OCI-LY7 (cell line): ENCODE measurements at regions not wholly inside any gene's neighbourhood (a gene's known extent, or its start where the extent isn't known, plus 50 kb on each side); places are given as distances from the start of the nearest gene placed in this dataset.
"Not testable (repeated sequence)": the region's sequence is repeated elsewhere in the genome, so short reads cannot be mapped to it uniquely, and the experiment has no call there.

Experiments used
- BruUV-seq: library from RNA; stranded (reverse); fragments of 400-500 nt; replicated peaks from 2 replicates; lab custom pipeline; 2021; lab: Mats Ljungman, UMichigan
- CTCF ChIA-PET: fragments of 300-600 bp; sonication (Branson Sonifier 250); formaldehyde crosslinking; loops from one replicate; lab custom pipeline; 2022; ENCODE audit warnings: antibody characterized with exemption; ENCODE audit not compliant: unreplicated experiment; lab: Charles Lee
- POLR2A ChIA-PET: fragments of 300-600 bp; sonication (Branson Sonifier 250); formaldehyde crosslinking; loops from one replicate; lab custom pipeline; 2022; ENCODE audit warnings: antibody characterized with exemption; lab: Charles Lee
- DNase-seq: peaks from one replicate; pipeline ENCODE4 v3.0.0-alpha.2; 2015; ENCODE audit warnings: low spot score
- H2AFZ ChIP-seq: fragments of 200-600 bp; sonication (generic), shearing (Covaris generic); 2 replicates; pipeline ENCODE4 v1.6.1; 2014; ENCODE audit warnings: mild to moderate bottlenecking, antibody characterized with exemption, low read length, moderate library complexity
- H3K27ac ChIP-seq: fragments of 200-600 bp; sonication (generic); 2 replicates; pipeline ENCODE4 v1.5.1; 2014; ENCODE audit warnings: mixed run types, low read depth, mild to moderate bottlenecking, moderate library complexity, low read length, inconsistent platforms; ENCODE audit not compliant: poor library complexity, severe bottlenecking
- H3K36me3 ChIP-seq: fragments of 200-600 bp; sonication (generic); 2 replicates; pipeline ENCODE4 v1.6.1; 2014; ENCODE audit warnings: mild to moderate bottlenecking, antibody characterized with exemption, low read length, moderate library complexity, mixed read lengths; ENCODE audit not compliant: insufficient read depth
- H3K4me1 ChIP-seq: fragments of 200-600 bp; sonication (generic); 2 replicates; pipeline ENCODE4 v1.5.1; 2014; ENCODE audit warnings: mild to moderate bottlenecking, low read length; ENCODE audit not compliant: insufficient read depth, poor library complexity, severe bottlenecking
- H3K4me2 ChIP-seq: fragments of 200-600 bp; sonication (generic); 2 replicates; pipeline ENCODE4 v1.6.1; 2014; ENCODE audit warnings: mild to moderate bottlenecking, low read length
- H3K4me3 ChIP-seq: fragments of 200-600 bp; sonication (generic); 2 replicates; pipeline ENCODE4 v1.5.1; 2014; ENCODE audit warnings: mild to moderate bottlenecking, low read depth, low read length; ENCODE audit not compliant: poor library complexity, severe bottlenecking
- H3K79me2 ChIP-seq: fragments of 200-600 bp; sonication (generic); 2 replicates; pipeline ENCODE4 v1.6.1; 2016; ENCODE audit warnings: low read depth, mild to moderate bottlenecking, low read length, moderate library complexity, mixed read lengths; ENCODE audit not compliant: insufficient read depth
- H3K9me2 ChIP-seq: fragments of 200-600 bp; sonication (generic); 2 replicates; pipeline ENCODE4 v1.6.1; 2016; ENCODE audit warnings: mild to moderate bottlenecking, low read length, mixed read lengths; ENCODE audit not compliant: insufficient read depth
- H3K9me3 ChIP-seq: fragments of 200-600 bp; sonication (generic); 2 replicates; pipeline ENCODE4 v1.6.1; 2014; ENCODE audit warnings: mild to moderate bottlenecking, mixed run types, low read length, mixed read lengths
- H4K20me1 ChIP-seq: fragments of 200-600 bp; sonication (generic); 2 replicates; pipeline ENCODE4 v1.6.1; 2014; ENCODE audit warnings: mild to moderate bottlenecking, antibody characterized with exemption, low read length, moderate library complexity, mixed read lengths; ENCODE audit not compliant: insufficient read depth
- CTCF ChIP-seq: fragments of 200-600 bp; sonication (generic); conservative IDR thresholded peaks from 2 replicates; pipeline ENCODE4 v1.5.1; 2014; ENCODE audit warnings: mild to moderate bottlenecking, antibody characterized with exemption, low read length, moderate library complexity, mixed read lengths
- EZH2phosphoT487 ChIP-seq: fragments of 200-600 bp; sonication (generic); IDR thresholded peaks from 2 replicates; pipeline ENCODE4 v1.6.1; 2018; ENCODE audit warnings: low read depth, borderline replicate concordance, mild to moderate bottlenecking, mixed run types, antibody characterized with exemption, low read length, moderate library complexity, mixed read lengths
- intact Hi-C: fragments of 100-400 bp; cut with micrococcal nuclease; formaldehyde crosslinking; loops from one replicate; pipeline ENCODE4 v1.10.0; 2022; ENCODE audit not compliant: unreplicated experiment

- H3K4me3 ChIP-seq = no peak overlapping the region
- no peaks in the 10 kb centered on the region for H3K79me2 ChIP-seq
- no peaks in the 10 kb centered on the region for H3K9me2 ChIP-seq
- no peaks in the 10 kb centered on the region for H3K36me3 ChIP-seq
- H3K27ac ChIP-seq = no peak overlapping the region
- no peaks in the 10 kb centered on the region for H3K4me1 ChIP-seq
- intact Hi-C loops = no loop called here
- H4K20me1 ChIP-seq = no peaks in the 10 kb centered on the region
- H3K4me2 ChIP-seq = no peak overlapping the region
- TF ChIP-seq CTCF = no peak
- no peak for TF ChIP-seq EZH2phosphoT487
- H3K9me3 ChIP-seq = no peaks in the 10 kb centered on the region
- no TSS peak for BruUV-seq
- ChIA-PET CTCF (no interaction called here), POLR2A (no interaction called here)
- no peak for DNase-seq
- H2AFZ ChIP-seq = no peak overlapping the region
These were observed 164.5 kb upstream of the AGR3 start for GRCh38 chr7:17046259-17046658.

- Histone ChIP-seq H3K4me2 (no peak overlapping the region), H3K27ac (no peak overlapping the region), H3K9me2 (no peaks in the 10 kb centered on the region), H3K4me1 (no peaks in the 10 kb centered on the region), H2AFZ (no peak overlapping the region), H3K4me3 (no peak overlapping the region), H3K79me2 (no peaks in the 10 kb centered on the region), H3K36me3 (no peaks in the 10 kb centered on the region), H3K9me3 (no peaks in the 10 kb centered on the region), H4K20me1 (no peaks in the 10 kb centered on the region)
- POLR2A ChIA-PET = no interaction called here
- BruUV-seq = no TSS peak
- no peak for TF ChIP-seq CTCF
- no peak for TF ChIP-seq EZH2phosphoT487
- no peak for DNase-seq
- CTCF ChIA-PET = no interaction called here
- intact Hi-C loops = no loop called here
These were observed 164.9 kb upstream of the AGR3 start for GRCh38 chr7:17046666-17047065.

- H3K36me3 ChIP-seq, BruUV-seq, H4K20me1 ChIP-seq, H3K27ac ChIP-seq, intact Hi-C loops, POLR2A ChIA-PET, H3K4me2 ChIP-seq, CTCF ChIA-PET, H3K9me3 ChIP-seq, H3K79me2 ChIP-seq, DNase-seq, H2AFZ ChIP-seq, H3K4me3 ChIP-seq, H3K4me1 ChIP-seq, H3K9me2 ChIP-seq: not testable (repeated sequence)
These were observed 171.4 kb upstream of the AGR3 start for GRCh38 chr7:17053164-17053563.
